ENCODE measurements at regions not wholly inside any gene's neighbourhood (a gene's known extent, or its start where the extent isn't known, plus 50 kb on each side); places are given as distances from the start of the nearest gene placed in this dataset.

DNA sequence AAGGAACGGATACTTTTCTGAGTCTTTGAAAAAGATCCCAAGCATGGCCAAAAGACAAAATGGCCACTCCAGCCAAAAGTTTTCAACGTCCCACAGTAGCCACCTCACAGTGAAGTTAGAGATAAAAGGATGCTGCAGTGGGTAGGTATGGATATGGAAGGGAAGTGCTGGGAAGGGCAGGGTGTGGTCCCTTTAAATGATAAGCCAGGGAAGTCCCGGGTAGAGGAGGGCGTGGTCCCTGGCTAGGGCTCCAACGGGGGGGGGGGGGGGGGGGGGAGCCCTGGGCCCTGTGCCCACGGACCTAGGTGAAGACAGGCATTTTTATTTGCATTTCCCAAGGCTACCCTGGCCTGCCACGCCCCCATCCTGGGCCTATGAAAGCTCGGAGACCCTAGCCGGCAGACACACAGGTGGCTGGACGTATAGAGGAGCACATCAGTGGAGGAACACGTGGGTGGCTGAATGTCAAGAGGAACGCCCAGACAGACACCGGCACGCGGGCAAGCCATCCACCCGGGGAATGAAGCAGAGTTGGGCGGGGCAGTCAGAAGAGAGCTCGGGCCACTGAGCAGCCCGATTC, 306.7 kb downstream of the NFIB start:
- TF ChIP-seq, protein P1, sequence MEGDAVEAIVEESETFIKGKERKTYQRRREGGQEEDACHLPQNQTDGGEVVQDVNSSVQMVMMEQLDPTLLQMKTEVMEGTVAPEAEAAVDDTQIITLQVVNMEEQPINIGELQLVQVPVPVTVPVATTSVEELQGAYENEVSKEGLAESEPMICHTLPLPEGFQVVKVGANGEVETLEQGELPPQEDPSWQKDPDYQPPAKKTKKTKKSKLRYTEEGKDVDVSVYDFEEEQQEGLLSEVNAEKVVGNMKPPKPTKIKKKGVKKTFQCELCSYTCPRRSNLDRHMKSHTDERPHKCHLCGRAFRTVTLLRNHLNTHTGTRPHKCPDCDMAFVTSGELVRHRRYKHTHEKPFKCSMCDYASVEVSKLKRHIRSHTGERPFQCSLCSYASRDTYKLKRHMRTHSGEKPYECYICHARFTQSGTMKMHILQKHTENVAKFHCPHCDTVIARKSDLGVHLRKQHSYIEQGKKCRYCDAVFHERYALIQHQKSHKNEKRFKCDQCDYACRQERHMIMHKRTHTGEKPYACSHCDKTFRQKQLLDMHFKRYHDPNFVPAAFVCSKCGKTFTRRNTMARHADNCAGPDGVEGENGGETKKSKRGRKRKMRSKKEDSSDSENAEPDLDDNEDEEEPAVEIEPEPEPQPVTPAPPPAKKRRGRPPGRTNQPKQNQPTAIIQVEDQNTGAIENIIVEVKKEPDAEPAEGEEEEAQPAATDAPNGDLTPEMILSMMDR (IDR thresholded peaks at IDR 0.05; ENCODE audit: low read depth, low read length, missing control alignments) = no peak
- no peak for DNase-seq (ENCODE audit: low read depth)
- in situ Hi-C loops (cut with HindIII; ENCODE audit: low sequenced_read_pairs) = no loop called here
- H3K4me3 ChIP-seq (ENCODE audit: low read depth, low read length) = no peak overlapping the region

DNA sequence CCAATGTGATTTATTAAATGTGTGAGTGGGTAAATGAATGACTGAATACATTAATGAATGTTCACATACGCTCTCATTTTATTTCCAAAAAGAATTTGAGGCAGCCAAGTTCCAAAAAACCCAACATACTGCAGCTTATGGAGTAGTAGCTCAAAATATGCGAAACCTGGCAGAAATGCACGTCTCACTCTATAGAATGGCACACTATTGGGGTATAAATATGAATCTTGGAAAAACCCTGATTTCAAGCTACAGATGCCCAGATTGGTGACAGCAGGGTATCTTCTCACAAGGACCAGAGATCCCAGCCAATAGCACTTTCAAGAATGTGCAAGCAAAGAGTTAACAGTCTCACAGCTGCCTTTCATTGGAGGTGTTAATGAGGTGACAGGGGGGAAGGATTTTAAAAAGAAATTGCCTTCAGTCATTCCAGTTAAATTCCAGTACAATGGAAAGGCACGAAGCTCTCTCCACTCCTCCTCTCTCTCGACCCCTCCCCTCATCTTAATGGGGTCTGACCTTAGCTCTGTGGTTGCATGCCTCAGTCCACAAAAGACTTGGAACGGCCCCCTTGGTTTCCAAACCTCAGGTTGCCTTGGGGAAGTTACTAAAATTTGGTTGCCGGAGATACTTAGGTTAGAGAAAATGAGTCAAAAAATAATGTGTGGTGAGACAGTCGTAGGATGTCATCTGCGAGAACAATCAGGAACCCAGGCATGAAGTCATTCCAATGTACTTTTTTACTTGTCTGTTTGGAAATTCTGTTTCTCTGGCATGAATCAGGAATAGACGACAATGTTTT, 307.4 kb downstream of the NFIB start:
- in situ Hi-C loops (cut with HindIII; ENCODE audit: low sequenced_read_pairs) = no loop called here
- TF ChIP-seq, protein P1 (IDR thresholded peaks at IDR 0.05; ENCODE audit: low read depth, low read length, missing control alignments) = no peak
- peak; percentile 89 for DNase-seq (ENCODE audit: low read depth)
- H3K4me3 ChIP-seq (ENCODE audit: low read depth, low read length) = no peak overlapping the region

DNA sequence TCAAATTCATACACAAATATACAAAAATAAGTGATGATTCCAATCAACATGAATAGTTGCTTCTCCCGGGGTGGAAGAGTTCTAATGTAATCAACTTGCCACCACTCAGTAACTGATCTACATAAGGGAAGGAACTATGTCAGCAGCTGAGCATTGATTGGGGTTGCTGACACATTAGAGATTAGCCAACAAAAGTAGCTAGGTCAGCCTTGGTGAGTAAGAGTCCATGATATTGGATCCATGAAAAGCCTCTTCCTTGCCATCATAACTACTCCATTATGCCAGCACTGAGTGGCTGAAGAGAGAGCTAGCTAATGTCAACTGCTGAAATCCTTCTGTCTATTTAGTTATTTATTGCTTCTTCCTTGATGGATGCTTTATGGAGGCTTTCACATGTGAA, 309.8 kb downstream of the NFIB start:
- no peak overlapping the region for H3K4me3 ChIP-seq (ENCODE audit: low read depth, low read length)
- TF ChIP-seq, protein P1 (IDR thresholded peaks at IDR 0.05; ENCODE audit: low read depth, low read length, missing control alignments) = no peak
- in situ Hi-C loops (cut with HindIII; ENCODE audit: low sequenced_read_pairs) = no loop called here
- no peak for DNase-seq (ENCODE audit: low read depth)

GRCh38 chr9:13994240-13994639, 319.7 kb downstream of the NFIB start:
- DNase-seq (ENCODE audit: low read depth) = no peak
- TF ChIP-seq, protein P1 (IDR thresholded peaks at IDR 0.05; ENCODE audit: low read depth, low read length, missing control alignments) = no peak
- in situ Hi-C loops (cut with HindIII; ENCODE audit: low sequenced_read_pairs) = no loop called here
- H3K4me3 ChIP-seq (ENCODE audit: low read depth, low read length) = no peak overlapping the region

DNA sequence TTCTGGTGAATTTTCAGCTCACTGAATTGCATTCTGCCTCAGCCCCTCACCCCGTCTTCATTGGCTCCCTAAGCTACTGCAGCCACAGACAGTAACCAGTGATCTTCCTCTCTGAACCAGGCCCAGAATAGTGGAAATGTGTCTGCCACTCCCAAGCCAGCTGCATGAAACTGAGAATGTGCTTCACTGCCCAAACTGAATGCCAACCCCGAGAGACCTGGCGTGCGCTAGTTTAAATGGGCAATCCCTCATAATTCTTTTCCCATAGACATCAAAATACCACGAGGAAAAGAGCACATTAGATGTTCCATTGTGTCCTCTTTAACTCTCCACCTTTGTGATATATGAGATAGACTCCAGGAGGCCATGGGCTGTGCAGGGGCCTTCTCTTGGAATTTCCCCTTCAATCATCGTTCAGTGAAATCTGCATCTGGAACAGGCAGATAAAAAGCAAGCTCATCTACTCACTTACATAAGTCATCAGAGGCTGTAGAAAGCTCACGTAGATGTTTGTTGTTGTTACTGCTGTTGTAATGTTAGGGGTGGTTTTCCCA, 320.2 kb downstream of the NFIB start:
- in situ Hi-C loops (cut with HindIII; ENCODE audit: low sequenced_read_pairs) = no loop called here
- H3K4me3 ChIP-seq (ENCODE audit: low read depth, low read length) = no peak overlapping the region
- DNase-seq (ENCODE audit: low read depth) = no peak
- TF ChIP-seq, protein P1 (IDR thresholded peaks at IDR 0.05; ENCODE audit: low read depth, low read length, missing control alignments) = no peak

- in situ Hi-C loops (cut with HindIII; ENCODE audit: low sequenced_read_pairs) = no loop called here
- H3K4me3 ChIP-seq (ENCODE audit: low read depth, low read length) = no peak overlapping the region
- no peak for DNase-seq (ENCODE audit: low read depth)
- TF ChIP-seq, protein P1 (IDR thresholded peaks at IDR 0.05; ENCODE audit: low read depth, low read length, missing control alignments) = no peak
Observed at GRCh38 chr9:13992138-13993088, 321.5 kb downstream of the NFIB start.
